HFF-Myc (cell line): ENCODE measurements at regions not wholly inside any gene's neighbourhood (a gene's known extent, or its start where the extent isn't known, plus 50 kb on each side); places are given as distances from the start of the nearest gene placed in this dataset.

Experiments used
- DNase-seq: peaks from one replicate; pipeline ENCODE4 v3.0.0-alpha.2; 2011; ENCODE audit warnings: low read depth; ENCODE audit errors: extremely low read depth
- H3K4me3 ChIP-seq: replicated peaks from 2 replicates; pipeline ENCODE4 v1.5.1; 2011; ENCODE audit warnings: low read depth, mild to moderate bottlenecking, control low read depth, low read length
- CTCF ChIP-seq: IDR thresholded peaks from 2 replicates; pipeline ENCODE4 v1.5.1; 2012; ENCODE audit warnings: mild to moderate bottlenecking, low read depth, low read length, control low read depth; ENCODE audit errors: missing control alignments

DNA sequence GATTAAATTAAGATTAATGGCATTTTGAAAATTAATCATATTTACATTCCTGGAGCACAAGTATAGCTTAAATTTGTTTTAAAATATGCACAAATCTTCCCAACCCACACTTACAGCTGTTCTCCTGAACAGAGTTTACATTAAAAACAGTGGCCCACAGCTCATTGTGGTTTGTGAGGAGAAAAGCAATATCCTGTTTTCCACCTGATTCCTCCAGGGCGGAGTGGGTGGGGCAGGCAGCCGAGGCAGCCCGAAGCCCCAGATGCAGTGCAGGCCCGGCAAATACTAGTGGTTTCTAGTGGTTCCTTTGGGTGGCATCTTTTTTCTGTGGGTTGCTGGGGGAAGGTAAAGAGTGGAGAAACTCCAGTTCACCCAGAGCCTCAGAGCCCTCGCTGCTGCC, 280.8 kb downstream of the ARHGAP12 start:
- no peak overlapping the region for H3K4me3 ChIP-seq
- DNase-seq = no peak
- TF ChIP-seq CTCF = no peak

DNA sequence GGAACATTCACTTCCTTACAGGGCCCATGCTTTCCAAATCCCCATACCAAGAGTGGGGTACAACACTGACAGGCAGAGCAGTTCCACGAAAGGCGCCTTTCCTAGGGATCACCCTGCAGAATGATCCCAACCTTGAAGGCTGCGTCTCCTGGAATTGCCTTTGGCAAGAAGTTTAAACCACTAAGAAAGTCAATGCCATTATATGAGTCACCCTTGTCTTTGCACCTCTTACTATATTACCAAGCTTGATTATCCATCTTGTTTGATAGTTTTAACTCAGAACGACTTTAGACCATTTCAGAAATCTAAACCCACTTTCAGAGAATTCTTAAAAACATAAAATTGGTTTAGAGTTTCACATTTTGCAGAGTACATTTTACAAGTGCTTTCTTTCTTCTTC, 282.1 kb downstream of the ARHGAP12 start:
- DNase-seq = no peak
- no peak overlapping the region for H3K4me3 ChIP-seq
- TF ChIP-seq CTCF = no peak

- no peak for DNase-seq
- no peak overlapping the region for H3K4me3 ChIP-seq
- no peak for TF ChIP-seq CTCF
Measured at GRCh38 chr10:31645786-31646185, 282.8 kb downstream of the ARHGAP12 start.

DNA sequence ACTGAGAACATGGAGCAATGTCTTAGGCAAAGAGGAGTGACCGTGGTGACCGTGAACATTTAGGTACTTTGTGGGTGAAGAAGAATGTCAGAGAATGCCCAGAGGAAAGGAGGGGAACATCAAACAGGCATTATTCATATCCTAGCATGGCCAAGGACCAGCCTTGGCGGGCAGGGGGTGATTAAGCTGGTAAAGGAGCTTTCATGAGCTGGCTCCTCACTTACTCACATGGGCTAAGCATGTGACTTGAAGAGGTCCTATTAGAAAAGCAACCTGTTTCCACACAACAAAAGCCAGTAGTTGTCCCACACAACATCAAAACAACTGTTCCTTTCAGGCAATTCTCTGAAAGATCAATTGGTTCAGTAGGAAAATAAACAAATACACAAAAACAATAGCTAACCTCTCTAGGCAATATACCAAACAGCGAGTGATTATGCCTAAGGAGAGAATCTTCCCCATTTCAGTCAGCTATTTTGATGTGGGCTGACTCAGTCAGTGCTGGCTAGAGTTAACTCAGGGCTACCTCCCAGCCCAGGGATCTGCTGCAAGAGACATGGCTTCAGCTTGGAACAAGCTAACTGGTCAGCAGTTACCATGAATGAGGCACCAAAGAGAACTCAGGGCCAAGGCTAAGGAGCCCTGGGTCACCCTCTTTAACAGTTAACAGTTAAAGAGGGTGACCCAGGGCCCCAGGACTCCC, 283.5 kb downstream of the ARHGAP12 start:
- DNase-seq = no peak
- H3K4me3 ChIP-seq = no peak overlapping the region
- no peak for TF ChIP-seq CTCF

- no peak for TF ChIP-seq CTCF
- DNase-seq = no peak
- no peak overlapping the region for H3K4me3 ChIP-seq
Measured at GRCh38 chr10:31642281-31642680, 286.4 kb downstream of the ARHGAP12 start.

DNA sequence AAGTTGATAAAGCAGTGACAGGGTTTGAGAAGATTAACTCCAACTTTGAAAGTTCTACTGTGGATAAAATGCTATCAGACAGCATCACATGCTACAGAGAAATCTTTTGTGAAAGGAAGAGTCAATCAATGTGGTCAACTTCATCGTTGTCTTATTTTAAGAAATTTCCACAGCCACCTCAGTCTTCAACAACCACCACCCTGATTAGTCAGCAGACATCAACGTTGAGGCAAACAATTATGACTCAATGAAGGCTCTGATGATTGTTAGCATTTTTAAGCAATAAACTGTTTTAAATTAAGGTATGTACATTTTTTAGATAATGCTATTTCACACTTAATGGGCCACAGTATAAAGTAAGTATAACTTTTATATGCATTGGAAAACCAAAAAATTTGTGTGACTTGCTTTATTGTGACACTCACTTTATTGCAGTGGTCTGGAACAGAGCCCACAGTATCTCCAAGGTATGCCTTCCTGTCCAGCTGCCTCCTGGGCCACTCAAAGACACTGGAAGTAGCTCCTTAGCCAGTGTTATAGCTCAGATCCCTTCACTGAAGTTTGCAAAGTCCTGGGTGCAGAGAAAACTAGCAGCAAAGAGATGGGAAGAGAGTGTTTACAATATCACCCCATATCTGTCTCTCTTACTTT, 293.1 kb downstream of the ARHGAP12 start:
- no peak overlapping the region for H3K4me3 ChIP-seq
- TF ChIP-seq CTCF = no peak
- DNase-seq = no peak
